IMR-90 (cell line): ENCODE measurements at regions not wholly inside any gene's neighbourhood (a gene's known extent, or its start where the extent isn't known, plus 50 kb on each side); places are given as distances from the start of the nearest gene placed in this dataset.

Source experiments
- ATAC-seq: fragments of 200-7000 bp; cut with Tn5 transposase; 2 replicates; pipeline ENCODE4 v1.9.1; 2020; ENCODE audit warnings: low read depth, mild to moderate bottlenecking, moderate library complexity
- BruUV-seq: library from RNA; stranded (reverse); fragments of 400-500 nt; replicated peaks from 2 replicates; lab custom pipeline; 2021; lab: Mats Ljungman, UMichigan
- CTCF ChIA-PET: fragments of 300-600 bp; formaldehyde crosslinking; extraction: SDS; loops from one replicate; lab custom pipeline; 2021; ENCODE audit warnings: antibody characterized with exemption; lab: Yijun Ruan, JAX
- POLR2A ChIA-PET: fragments of 300-600 bp; sonication (Branson Sonifier 250); formaldehyde crosslinking; loops from one replicate; lab custom pipeline; 2022; ENCODE audit warnings: antibody characterized with exemption; ENCODE audit not compliant: unreplicated experiment; lab: Charles Lee
- DNase-seq: peaks from one replicate; pipeline ENCODE4 v3.0.0; 2013
- H2AFZ ChIP-seq: replicated peaks from 2 replicates; pipeline ENCODE3; 2013; ENCODE audit warnings: low read length, mild to moderate bottlenecking; ENCODE audit not compliant: poor library complexity
- H2AK5ac ChIP-seq: 2 replicates; pipeline ENCODE4 v1.6.1; 2013; ENCODE audit warnings: low read depth, low read length, inconsistent platforms
- H2AK9ac ChIP-seq: replicated peaks from 2 replicates; pipeline ENCODE3; 2013; ENCODE audit warnings: mild to moderate bottlenecking, low read depth, low read length, moderate library complexity; ENCODE audit not compliant: poor library complexity
- H2BK120ac ChIP-seq: 2 replicates; pipeline ENCODE4 v1.6.1; 2013; ENCODE audit warnings: low read depth, low read length, inconsistent platforms
- H2BK15ac ChIP-seq: 3 replicates; pipeline ENCODE4 v1.6.1; 2013; ENCODE audit warnings: low read depth, low read length, inconsistent platforms
- H2BK20ac ChIP-seq: 2 replicates; pipeline ENCODE4 v1.6.1; 2013; ENCODE audit warnings: low read depth, mild to moderate bottlenecking, inconsistent platforms, low read length, moderate library complexity
- H2BK5ac ChIP-seq: 2 replicates; pipeline ENCODE4 v1.6.1; 2013; ENCODE audit warnings: mild to moderate bottlenecking, low read depth, low read length, inconsistent platforms; ENCODE audit not compliant: poor library complexity, severe bottlenecking
- H3K14ac ChIP-seq: replicated peaks from 2 replicates; pipeline ENCODE4 v1.6.1; 2013; ENCODE audit warnings: low read depth, low read length, inconsistent platforms
- H3K18ac ChIP-seq: 2 replicates; pipeline ENCODE4 v1.6.1; 2013; ENCODE audit warnings: low read depth, low read length, control low read depth
- H3K23ac ChIP-seq: 2 replicates; pipeline ENCODE4 v1.6.1; 2013; ENCODE audit warnings: low read depth, low read length, inconsistent platforms
- H3K27ac ChIP-seq: 2 replicates; pipeline ENCODE4 v1.5.1; 2013; ENCODE audit warnings: mild to moderate bottlenecking, control low read depth, low read length; ENCODE audit not compliant: insufficient read depth
- H3K27me3 ChIP-seq: 2 replicates; pipeline ENCODE4 v1.6.1; 2013; ENCODE audit warnings: low read length; ENCODE audit not compliant: control insufficient read depth, insufficient read depth
- H3K36me3 ChIP-seq: 2 replicates; pipeline ENCODE4 v1.6.1; 2013; ENCODE audit warnings: low read length, mixed read lengths; ENCODE audit not compliant: control insufficient read depth, insufficient read depth
- H3K4ac ChIP-seq: 2 replicates; pipeline ENCODE4 v1.6.1; 2013; ENCODE audit warnings: low read depth, low read length, inconsistent platforms
- H3K4me1 ChIP-seq: 2 replicates; pipeline ENCODE4 v1.6.1; 2013; ENCODE audit warnings: low read length, mixed read lengths; ENCODE audit not compliant: control insufficient read depth, insufficient read depth
- H3K4me2 ChIP-seq: 2 replicates; pipeline ENCODE4 v1.6.1; 2013; ENCODE audit warnings: low read depth, mild to moderate bottlenecking, control low read depth, low read length, moderate library complexity
- H3K4me3 ChIP-seq: 2 replicates; pipeline ENCODE4 v1.5.1; 2013; ENCODE audit warnings: low read depth, mild to moderate bottlenecking, control low read depth, low read length, moderate library complexity; ENCODE audit not compliant: insufficient read depth
- H3K56ac ChIP-seq: 2 replicates; pipeline ENCODE4 v1.6.1; 2013; ENCODE audit warnings: low read length, inconsistent platforms; ENCODE audit not compliant: insufficient read depth; ENCODE audit errors: extremely low read depth
- H3K79me1 ChIP-seq, 2 experiments: 2 replicates each; pipeline ENCODE4 v1.6.1; 2013; ENCODE audit warnings: low read length in 2 of 2, inconsistent platforms in 1 of 2, low read depth in 1 of 2
- H3K9ac ChIP-seq: 2 replicates; pipeline ENCODE4 v1.6.1; 2013; ENCODE audit warnings: low read depth, low read length, control low read depth
- H3K9me1 ChIP-seq: 2 replicates; pipeline ENCODE4 v1.6.1; 2013; ENCODE audit warnings: low read length, inconsistent platforms; ENCODE audit not compliant: insufficient read depth
- H3K9me3 ChIP-seq: 2 replicates; pipeline ENCODE4 v1.6.1; 2013; ENCODE audit warnings: low read length; ENCODE audit not compliant: control insufficient read depth, insufficient read depth
- H4K20me1 ChIP-seq: 2 replicates; pipeline ENCODE4 v1.6.1; 2013; ENCODE audit warnings: low read length, inconsistent platforms; ENCODE audit not compliant: insufficient read depth
- H4K5ac ChIP-seq: 2 replicates; pipeline ENCODE4 v1.6.1; 2013; ENCODE audit warnings: mild to moderate bottlenecking, low read depth, low read length, control low read depth
- H4K8ac ChIP-seq, 2 experiments: 2 replicates each; pipeline ENCODE4 v1.6.1; 2013; ENCODE audit warnings: low read depth in 2 of 2, low read length in 2 of 2, control low read depth in 1 of 2, inconsistent platforms in 1 of 2
- H4K91ac ChIP-seq: 2 replicates; pipeline ENCODE4 v1.6.1; 2013; ENCODE audit warnings: low read depth, low read length, inconsistent platforms; ENCODE audit not compliant: insufficient read depth
- BHLHE40 ChIP-seq: fragments of 150-350 bp; IDR thresholded peaks from 2 replicates; pipeline ENCODE4 v1.6.1; 2016; ENCODE audit warnings: mild to moderate bottlenecking, low read depth, low read length
- CEBPB ChIP-seq: IDR thresholded peaks from 2 replicates; pipeline ENCODE4 v1.6.1; 2012; ENCODE audit warnings: low read depth, low read length, improper control_type of control experiment
- CHD1 ChIP-seq: IDR thresholded peaks from 2 replicates; pipeline ENCODE4 v1.6.1; 2012; ENCODE audit warnings: low read depth, low read length, improper control_type of control experiment
- CTCF ChIP-seq: conservative IDR thresholded peaks from 2 replicates; pipeline ENCODE4 v1.5.1; 2012; ENCODE audit warnings: mild to moderate bottlenecking, low read depth, low read length, improper control_type of control experiment
- MAFK ChIP-seq: IDR thresholded peaks from 2 replicates; pipeline ENCODE4 v1.6.1; 2012; ENCODE audit warnings: low read depth, low read length, improper control_type of control experiment
- MAZ ChIP-seq: IDR thresholded peaks from 2 replicates; pipeline ENCODE4 v1.6.1; 2012; ENCODE audit warnings: low read depth, mild to moderate bottlenecking, low read length, improper control_type of control experiment, moderate library complexity, borderline replicate concordance
- MXI1 ChIP-seq: IDR thresholded peaks from 2 replicates; pipeline ENCODE4 v1.6.1; 2012; ENCODE audit warnings: low read depth, mild to moderate bottlenecking, low read length, moderate library complexity, borderline replicate concordance
- NFE2L2 ChIP-seq: fragments of 150-350 bp; IDR thresholded peaks from 2 replicates; pipeline ENCODE4 v1.6.1; 2016; ENCODE audit warnings: low read depth, mild to moderate bottlenecking, low read length
- POLR2A ChIP-seq: IDR thresholded peaks from 2 replicates; pipeline ENCODE4 v1.6.1; 2012; ENCODE audit warnings: mild to moderate bottlenecking, low read depth, low read length
- RAD21 ChIP-seq: IDR thresholded peaks from 2 replicates; pipeline ENCODE4 v1.6.1; 2012; ENCODE audit warnings: low read length, improper control_type of control experiment
- RCOR1 ChIP-seq: IDR thresholded peaks from 2 replicates; pipeline ENCODE4 v1.6.1; 2012; ENCODE audit warnings: mild to moderate bottlenecking, low read length, improper control_type of control experiment; ENCODE audit not compliant: insufficient replicate concordance
- RFX5 ChIP-seq: IDR thresholded peaks from 2 replicates; pipeline ENCODE4 v1.8.0; 2012; ENCODE audit warnings: low read depth, mild to moderate bottlenecking, low read length, moderate library complexity
- SMC3 ChIP-seq: fragments of 150-350 bp; IDR thresholded peaks from 2 replicates; pipeline ENCODE4 v1.6.1; 2016; ENCODE audit warnings: low read depth, mild to moderate bottlenecking, antibody characterized with exemption, low read length, moderate library complexity
- WGBS, 2 experiments: methylation state at CpG; one replicate each; pipeline versions ENCODE4 v1.1.5 to v1.1.7; 2013; ENCODE audit warnings: missing lambda C conversion rate in 2 of 2; ENCODE audit not compliant: insufficient read length in 1 of 2; ENCODE audit errors: extremely low coverage in 2 of 2; 5-methylcytosine and 5-hydroxymethylcytosine counted together
- dilution Hi-C: fragments of 300-500 bp; cut with HindIII; formaldehyde crosslinking; loops from one replicate; pipeline ENCODE4 v1.14.3; 2018; ENCODE audit warnings: low sequenced_read_pairs; ENCODE audit not compliant: unreplicated experiment
- in situ Hi-C: fragments of 300-500 bp; cut with MboI; formaldehyde crosslinking; loops from 3 replicates; pipeline ENCODE4 v1.14.3; 2019; ENCODE audit warnings: low sequenced_read_pairs, inconsistent platforms, mixed read lengths
- intact Hi-C: fragments of 100-400 bp; cut with micrococcal nuclease; formaldehyde crosslinking; loops from 2 replicates; pipeline ENCODE4 v1.10.0; 2022

DNA sequence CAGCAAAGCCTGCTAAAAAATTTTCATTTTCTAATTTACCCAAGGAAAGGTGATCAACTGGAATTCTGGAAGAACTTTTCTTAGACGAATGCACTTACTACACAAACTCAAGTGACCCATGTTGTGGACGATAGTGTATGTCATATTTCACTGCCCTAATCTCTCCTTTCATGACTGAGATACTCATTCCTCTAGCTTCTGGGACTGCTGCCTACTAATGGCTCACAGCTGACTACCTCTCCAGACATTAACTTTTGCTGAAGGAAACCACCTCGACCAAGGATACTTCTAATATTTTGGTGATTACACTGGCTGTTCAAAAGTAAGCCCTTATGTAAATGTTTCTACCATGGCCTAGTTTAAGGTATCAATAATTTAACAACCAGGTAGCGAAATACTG lies 959.9 kb upstream of the GHITM start:
- Histone ChIP-seq H2BK5ac (no peak overlapping the region), H3K9me1 (no peaks in the 10 kb centered on the region), H2BK15ac (no peak overlapping the region), H2BK20ac (no peak overlapping the region), H4K20me1 (no peaks in the 10 kb centered on the region), H4K91ac (no peak overlapping the region), H3K18ac (no peak overlapping the region), H3K9ac (no peak overlapping the region), H3K9me3 (peaks cover 16% of the 10 kb centered on the region), H3K4me1 (no peaks in the 10 kb centered on the region), H2BK120ac (no peak overlapping the region), H3K36me3 (no peaks in the 10 kb centered on the region), H4K8ac (no peak overlapping the region), H3K14ac (no peak overlapping the region), H3K4me3 (no peak overlapping the region), H3K23ac (no peak overlapping the region), H3K56ac (no peak overlapping the region), H3K27me3 (no peaks in the 10 kb centered on the region), H4K5ac (no peak overlapping the region), H3K4me2 (no peak overlapping the region), H3K79me1 (no peaks in the 10 kb centered on the region), H2AK9ac (no peak overlapping the region), H2AK5ac (no peak overlapping the region), H3K4ac (no peak overlapping the region), H2AFZ (no peak overlapping the region), H3K27ac (no peak overlapping the region)
- intact Hi-C loops (no loop called here), dilution Hi-C loops (no loop called here), in situ Hi-C loops (no loop called here)
- no CpG with 5 or more reads among the region's 4 CpGs for WGBS, 2 experiments
- ChIA-PET CTCF (no interaction called here), POLR2A (no interaction called here)
- TF ChIP-seq SMC3 = no peak
- no peak for TF ChIP-seq BHLHE40
- no peak for TF ChIP-seq CTCF
- TF ChIP-seq CHD1 = no peak
- TF ChIP-seq CEBPB = no peak
- no peak for TF ChIP-seq RCOR1
- no peak for TF ChIP-seq MAZ
- TF ChIP-seq MXI1 = no peak
- TF ChIP-seq MAFK = no peak
- no peak for TF ChIP-seq POLR2A
- TF ChIP-seq RAD21 = no peak
- TF ChIP-seq RFX5 = no peak
- no peak for TF ChIP-seq NFE2L2
- ATAC-seq = no peak
- DNase-seq = no peak
- no TSS peak for BruUV-seq
